Endothelial cell (in vitro differentiated cells): ENCODE measurements at regions not wholly inside any gene's neighbourhood (a gene's known extent, or its start where the extent isn't known, plus 50 kb on each side); places are given as distances from the start of the nearest gene placed in this dataset.

Experiments
- DNase-seq: peaks from one replicate; pipeline ENCODE4 v3.0.0; 2021; ENCODE audit warnings: low spot score
- H3K27ac Mint-ChIP-seq: one replicate; pipeline ENCODE4 v1.8.0; 2021; ENCODE audit warnings: mixed read lengths, inconsistent platforms; ENCODE audit not compliant: unreplicated experiment
- H3K27me3 Mint-ChIP-seq: one replicate; pipeline ENCODE4 v1.8.0; 2021; ENCODE audit warnings: mild to moderate bottlenecking, moderate library complexity, mixed read lengths, inconsistent platforms; ENCODE audit not compliant: unreplicated experiment
- H3K36me3 Mint-ChIP-seq: one replicate; pipeline ENCODE4 v1.8.0; 2021; ENCODE audit warnings: mild to moderate bottlenecking, low read depth, mixed read lengths, inconsistent platforms; ENCODE audit not compliant: unreplicated experiment
- H3K4me1 Mint-ChIP-seq: one replicate; pipeline ENCODE4 v1.8.0; 2021; ENCODE audit warnings: mild to moderate bottlenecking, mixed read lengths, inconsistent platforms; ENCODE audit not compliant: unreplicated experiment
- H3K4me3 Mint-ChIP-seq: one replicate; pipeline ENCODE4 v1.8.0; 2021; ENCODE audit warnings: mild to moderate bottlenecking, mixed read lengths, inconsistent platforms; ENCODE audit not compliant: unreplicated experiment
- H3K9me3 Mint-ChIP-seq: one replicate; pipeline ENCODE4 v1.8.0; 2021; ENCODE audit warnings: mixed read lengths, inconsistent platforms; ENCODE audit not compliant: unreplicated experiment
- CTCF ChIP-seq: fragments of 200-600 bp; sonication (generic); IDR thresholded peaks from one replicate; pipeline ENCODE4 v1.5.0; 2021; ENCODE audit warnings: antibody characterized with exemption; ENCODE audit not compliant: unreplicated experiment

- TF ChIP-seq CTCF, result no peak
- Mint-ChIP-seq H3K4me1 (no peaks in the 10 kb centered on the region), H3K27me3 (no peaks in the 10 kb centered on the region), H3K27ac (no peak overlapping the region), H3K4me3 (no peak overlapping the region), H3K9me3 (no peaks in the 10 kb centered on the region), H3K36me3 (no peaks in the 10 kb centered on the region)
- DNase-seq, result no peak
Observed at GRCh38 chr7:130946114-130946513, 212.1 kb upstream of the KLF14 start.

- Mint-ChIP-seq H3K9me3 (no peaks in the 10 kb centered on the region), H3K36me3 (no peaks in the 10 kb centered on the region), H3K4me1 (no peaks in the 10 kb centered on the region), H3K4me3 (no peak overlapping the region), H3K27me3 (no peaks in the 10 kb centered on the region), H3K27ac (no peak overlapping the region)
- DNase-seq, result no peak
- TF ChIP-seq CTCF, result no peak
Observed at GRCh38 chr7:130947792-130948580, 214.0 kb upstream of the KLF14 start.

GRCh38 chr7:130948822-130949221 lies 214.8 kb upstream of the KLF14 start:
- no peak for TF ChIP-seq CTCF
- Mint-ChIP-seq H3K27me3 (no peaks in the 10 kb centered on the region), H3K4me1 (no peaks in the 10 kb centered on the region), H3K9me3 (no peaks in the 10 kb centered on the region), H3K36me3 (no peaks in the 10 kb centered on the region), H3K27ac (no peak overlapping the region), H3K4me3 (no peak overlapping the region)
- no peak for DNase-seq

- DNase-seq, result no peak
- no peaks in the 10 kb centered on the region for H3K36me3 Mint-ChIP-seq
- H3K27me3 Mint-ChIP-seq, result no peaks in the 10 kb centered on the region
- TF ChIP-seq CTCF, result no peak
- H3K27ac Mint-ChIP-seq, result no peak overlapping the region
- H3K4me3 Mint-ChIP-seq, result no peak overlapping the region
- H3K9me3 Mint-ChIP-seq, result no peaks in the 10 kb centered on the region
- no peaks in the 10 kb centered on the region for H3K4me1 Mint-ChIP-seq
Observed at GRCh38 chr7:130949550-130949949, 215.5 kb upstream of the KLF14 start.

- Mint-ChIP-seq H3K4me3 (no peak overlapping the region), H3K27ac (no peak overlapping the region), H3K4me1 (no peaks in the 10 kb centered on the region), H3K27me3 (no peaks in the 10 kb centered on the region), H3K36me3 (no peaks in the 10 kb centered on the region), H3K9me3 (no peaks in the 10 kb centered on the region)
- DNase-seq, result no peak
- TF ChIP-seq CTCF, result no peak
Observed at GRCh38 chr7:130950054-130950453, 216.0 kb upstream of the KLF14 start.
